Astrocyte of the hippocampus (primary cell): ENCODE measurements at regions not wholly inside any gene's neighbourhood (a gene's known extent, or its start where the extent isn't known, plus 50 kb on each side); places are given as distances from the start of the nearest gene placed in this dataset.
"Not testable (repeated sequence)": the region's sequence is repeated elsewhere in the genome, so short reads cannot be mapped to it uniquely, and the experiment has no call there.

ENCODE experiments used
- DNase-seq: peaks from one replicate; pipeline ENCODE4 v3.0.0; 2011; ENCODE audit warnings: low read depth, low spot score

DNA sequence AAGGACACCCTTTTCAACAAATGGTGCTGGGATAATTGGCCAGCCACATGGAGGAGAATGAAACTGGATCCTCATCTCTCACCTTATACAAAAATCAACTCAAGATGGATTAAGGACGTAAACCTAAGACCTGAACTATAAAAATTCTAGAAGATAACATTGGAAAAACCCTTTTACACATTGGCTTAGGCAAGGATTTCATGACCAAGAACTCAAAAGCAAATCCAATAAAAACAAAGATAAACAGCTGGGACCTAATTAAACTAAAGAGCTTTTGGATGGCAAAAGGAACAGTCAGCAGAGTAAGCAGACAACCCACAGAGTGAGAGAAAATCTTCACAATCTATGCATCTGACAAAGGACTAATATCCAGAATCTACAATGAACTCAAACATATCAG, 96.9 kb upstream of the BNIP2 start:
- DNase-seq: not testable (repeated sequence)

DNA sequence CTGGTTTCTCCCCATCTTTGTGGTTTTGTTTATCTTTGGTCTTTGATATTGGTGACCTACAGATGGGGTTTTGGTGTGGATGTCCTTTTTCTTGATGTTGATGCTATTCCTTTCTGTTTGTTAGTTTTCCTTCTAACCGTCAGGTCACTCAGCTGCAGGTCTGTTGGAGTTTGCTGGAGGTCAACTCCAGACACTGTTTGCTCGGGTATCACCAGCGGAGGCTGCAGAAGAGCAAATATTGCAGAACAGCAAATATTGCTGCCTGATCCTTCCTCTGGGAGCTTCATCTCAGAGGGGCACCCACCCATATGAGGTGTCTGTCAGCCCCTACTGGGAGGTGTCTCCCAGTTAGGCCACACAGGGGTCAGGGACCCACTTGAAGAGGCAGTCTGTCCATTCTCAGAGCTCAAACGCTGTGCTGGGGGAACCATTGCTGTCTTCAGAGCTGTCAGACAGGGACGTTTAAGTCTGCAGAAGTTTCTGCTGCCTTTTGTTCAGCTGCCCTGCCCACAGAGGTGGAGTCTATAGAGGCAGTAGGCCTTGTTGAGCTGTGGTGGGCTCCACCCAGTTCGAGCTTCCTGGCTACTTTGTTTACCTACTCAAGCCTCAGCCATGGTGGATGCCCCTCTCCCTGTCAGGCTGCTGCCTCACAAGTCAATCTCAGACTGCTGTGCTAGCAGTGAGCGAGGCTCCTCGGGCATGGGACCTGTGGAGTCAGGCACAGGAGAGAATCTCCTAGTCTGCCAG, 94.8 kb upstream of the BNIP2 start:
- DNase-seq: not testable (repeated sequence)

DNA sequence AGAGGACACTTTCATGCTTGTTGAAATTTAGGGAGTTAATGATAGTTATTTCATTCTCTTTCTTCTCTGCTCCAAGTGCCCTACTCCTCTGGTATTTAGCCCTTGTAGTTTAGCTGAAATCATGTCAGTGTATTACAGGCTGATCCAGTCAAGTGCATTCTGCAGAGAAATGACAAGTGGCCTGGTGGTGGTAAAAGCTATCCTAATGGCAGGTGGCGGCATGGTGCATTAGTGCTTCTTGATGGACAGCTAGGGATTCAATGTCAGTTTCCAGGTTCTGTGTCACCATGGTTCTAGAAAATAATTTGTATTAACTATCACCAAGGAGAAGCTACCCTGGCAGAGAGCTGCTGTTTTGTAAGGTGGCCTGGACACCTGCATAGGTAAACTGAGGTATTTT, 90.0 kb upstream of the BNIP2 start:
- DNase-seq: no peak

DNA sequence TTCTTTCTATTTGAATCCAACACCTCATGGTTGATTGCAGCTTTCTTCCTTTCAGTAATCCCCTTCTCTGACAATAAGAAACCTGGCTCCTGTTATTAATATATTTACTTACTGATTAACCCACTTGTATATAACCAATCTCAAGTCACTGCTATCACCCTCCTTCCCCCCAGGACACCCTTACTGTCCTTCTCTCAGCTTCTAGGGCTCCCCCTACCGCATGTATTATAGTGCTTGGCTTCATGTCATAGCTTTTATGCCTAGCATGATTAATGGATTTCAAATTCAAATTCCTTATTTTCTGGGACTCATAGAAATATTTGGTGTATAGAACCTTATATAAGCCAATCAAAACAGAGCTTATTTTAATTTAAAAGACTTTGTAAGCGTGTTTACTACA, 75.7 kb upstream of the BNIP2 start:
- DNase-seq: no peak

DNA sequence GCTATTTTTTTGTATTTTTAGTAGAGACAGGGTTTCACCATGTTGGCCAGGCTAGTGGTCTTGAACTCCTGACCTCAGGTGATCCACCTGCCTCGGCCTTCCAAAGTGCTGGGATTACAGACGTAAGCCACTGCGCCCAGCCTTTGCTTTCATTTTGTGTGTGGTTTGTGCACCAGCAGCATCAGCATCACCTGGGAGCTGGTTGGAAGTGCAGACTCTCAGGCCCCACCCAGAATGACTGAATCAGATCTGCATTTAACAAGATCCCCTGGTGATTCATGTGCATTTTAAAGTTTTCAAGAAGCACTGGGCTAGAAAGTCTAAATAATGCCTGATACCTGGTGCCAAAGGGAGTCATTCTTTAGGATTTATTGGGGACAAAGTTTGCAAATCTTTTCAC, 73.4 kb upstream of the BNIP2 start:
- DNase-seq: no peak

DNA sequence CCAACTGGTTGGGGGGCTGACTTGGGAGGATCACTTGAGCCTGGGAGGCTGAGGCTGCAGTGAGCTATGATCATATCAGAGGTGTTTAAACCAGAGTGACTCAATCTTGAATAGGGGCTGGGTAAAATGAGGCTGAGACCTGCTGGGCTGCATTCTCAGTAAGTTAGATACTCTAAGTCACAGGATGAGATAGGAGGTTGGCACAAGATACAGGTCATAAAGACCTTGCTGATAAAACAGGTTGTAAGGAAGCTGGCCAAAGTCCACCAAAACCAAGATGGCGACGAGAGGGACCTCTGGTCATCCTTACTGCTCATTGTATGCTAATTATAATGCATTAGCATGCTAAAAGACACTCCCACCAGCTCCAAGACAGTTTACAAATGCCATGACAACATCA, 71.1 kb upstream of the BNIP2 start:
- not testable (repeated sequence) for DNase-seq

DNA sequence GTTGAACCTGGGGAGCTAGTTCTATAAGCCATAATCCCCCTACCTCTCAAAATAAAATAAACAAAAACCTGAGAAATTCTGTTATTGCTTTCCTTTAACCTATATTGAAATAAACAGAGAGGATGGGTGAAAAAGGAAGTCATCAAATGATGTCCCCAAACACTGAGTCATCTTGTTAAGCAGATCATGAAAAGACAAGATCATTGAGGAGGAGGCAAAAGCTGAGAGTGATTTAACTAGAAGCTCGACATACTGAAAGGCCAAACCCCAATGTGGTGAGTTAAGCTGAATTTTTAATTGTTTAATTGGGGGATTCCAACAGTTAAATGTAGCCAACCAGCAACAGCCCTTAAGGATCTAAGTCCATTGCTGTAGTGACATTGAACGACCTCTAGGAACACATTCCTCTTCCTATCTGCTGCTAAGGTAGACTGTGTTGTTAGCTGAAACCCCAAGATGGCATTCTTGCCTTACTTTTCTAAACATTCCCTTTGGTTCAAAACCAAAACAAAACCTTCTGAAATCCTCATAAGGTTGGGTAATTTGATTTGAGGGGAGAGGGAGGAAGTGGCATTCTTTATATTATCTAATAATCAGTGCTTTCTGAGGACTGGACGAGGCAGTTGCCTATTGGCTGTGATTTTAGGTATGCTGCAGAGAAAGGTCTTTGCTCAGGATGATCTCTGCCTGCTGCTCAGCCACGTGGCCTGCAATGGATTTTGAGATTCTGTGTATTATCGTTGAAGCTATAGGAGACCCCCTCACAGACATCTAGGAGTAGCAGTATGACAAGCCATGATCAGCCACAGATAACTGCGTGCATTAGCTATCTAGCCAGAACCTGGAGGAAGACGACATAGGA, 62.7 kb upstream of the BNIP2 start:
- no peak for DNase-seq

DNA sequence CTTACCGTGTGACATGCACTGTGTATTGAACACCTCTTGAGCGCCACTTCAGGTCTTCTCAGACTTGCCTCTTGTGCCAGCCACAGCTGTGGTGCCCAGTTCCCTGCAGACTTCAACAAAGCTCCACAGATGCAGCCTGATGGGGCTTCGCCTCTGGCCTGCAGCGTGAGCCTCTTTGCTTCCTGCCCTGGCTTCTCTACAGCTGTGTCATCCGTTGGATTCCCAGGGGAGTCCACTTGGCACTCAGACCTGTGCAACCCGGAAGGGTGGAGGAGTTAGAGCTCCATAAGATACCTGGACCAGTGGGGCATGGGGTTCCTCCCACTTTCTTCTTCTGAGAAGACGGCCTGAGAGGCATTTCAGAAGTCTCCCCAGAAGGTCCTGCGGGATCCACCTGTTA, 57.7 kb upstream of the BNIP2 start:
- no peak for DNase-seq

DNA sequence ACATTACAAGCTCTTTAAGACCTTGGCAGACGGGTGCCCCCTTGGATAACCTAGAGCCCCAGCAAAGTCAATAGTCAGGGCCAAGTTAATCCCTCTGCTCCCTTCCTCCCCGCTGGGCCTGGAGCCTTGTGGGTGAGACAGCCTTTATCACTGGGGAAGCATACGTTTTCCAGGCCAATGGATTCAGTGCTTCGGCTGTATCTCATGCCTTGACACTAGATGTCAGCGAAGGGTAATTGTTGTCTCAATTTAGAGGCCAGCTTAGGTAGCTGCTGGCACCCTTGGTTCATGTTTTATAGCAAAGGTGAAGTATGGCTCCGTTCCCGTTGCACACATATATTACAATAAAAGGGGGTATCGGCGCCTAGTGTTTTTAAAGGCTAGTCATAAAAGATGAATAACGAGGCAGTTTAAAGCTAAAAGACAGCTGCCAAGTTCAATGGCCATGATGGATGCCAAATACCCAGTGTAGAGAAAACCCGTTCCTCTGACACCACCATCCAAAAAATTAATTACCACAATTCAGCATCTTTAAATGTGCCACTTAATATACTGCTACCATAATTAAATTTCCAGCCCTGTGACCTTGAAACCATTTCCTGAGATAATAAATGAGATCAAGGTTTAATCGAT, 52.3 kb upstream of the BNIP2 start:
- DNase-seq: peak; percentile 36

DNA sequence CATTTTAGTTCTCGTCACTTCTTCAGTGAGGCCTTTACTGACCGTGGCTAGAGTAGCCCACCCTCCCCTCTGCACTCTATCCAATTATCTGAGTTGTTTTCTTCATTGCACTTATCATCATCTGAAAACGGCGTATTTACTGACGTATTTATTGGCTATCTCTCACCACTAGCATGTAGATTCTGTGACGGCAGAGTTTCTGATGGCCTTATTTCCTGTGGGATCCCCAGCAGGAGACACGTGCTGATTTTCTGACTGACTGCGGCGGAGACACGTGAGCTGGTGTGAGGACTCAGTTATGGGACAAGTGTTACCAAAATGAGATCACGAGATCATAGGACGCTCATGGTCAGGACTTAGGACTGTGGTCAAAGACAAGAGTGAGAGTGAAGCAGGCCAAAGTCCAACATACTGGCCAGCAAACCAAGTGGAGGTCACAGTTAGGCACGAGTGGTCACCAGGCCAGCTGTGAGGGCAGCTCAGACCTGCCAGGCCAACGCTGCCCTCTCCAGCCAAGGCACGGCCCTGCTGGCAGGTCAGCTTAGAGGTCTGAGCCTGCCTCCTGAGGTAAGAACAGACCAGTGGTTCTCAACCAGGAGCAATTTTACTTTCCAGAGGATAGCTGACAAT, 50.6 kb upstream of the BNIP2 start:
- DNase-seq: no peak
